NB4 (cell line): ENCODE measurements at regions not wholly inside any gene's neighbourhood (a gene's known extent, or its start where the extent isn't known, plus 50 kb on each side); places are given as distances from the start of the nearest gene placed in this dataset.

ENCODE experiments used
- DNase-seq: peaks from one replicate; pipeline ENCODE4 v3.0.0; 2010; ENCODE audit warnings: low read depth
- H3K4me3 ChIP-seq: one replicate; pipeline ENCODE4 v1.5.1; 2011; ENCODE audit warnings: mild to moderate bottlenecking, low read depth, low read length, moderate library complexity
- CTCF ChIP-seq: IDR thresholded peaks from one replicate; pipeline ENCODE4 v1.5.1; 2012; ENCODE audit warnings: low read depth, low read length
- MAX ChIP-seq: IDR thresholded peaks from 2 replicates; pipeline ENCODE4 v1.6.1; 2011; ENCODE audit warnings: low read depth, low read length
- MYC ChIP-seq: IDR thresholded peaks from 2 replicates; pipeline ENCODE4 v1.6.1; 2011; ENCODE audit warnings: low read depth, low read length
- POLR2A ChIP-seq: IDR thresholded peaks from 2 replicates; pipeline ENCODE4 v1.6.1; 2011; ENCODE audit warnings: mild to moderate bottlenecking; ENCODE audit not compliant: insufficient read length; ENCODE audit errors: extremely low read depth

GRCh38 chr3:181382656-181383055, 329.1 kb upstream of the SOX2 start:
- H3K4me3 ChIP-seq: no peak overlapping the region
- TF ChIP-seq MAX (no peak), MYC (no peak), POLR2A (no peak), CTCF (no peak)
- DNase-seq: no peak

GRCh38 chr3:181379278-181379677, 332.4 kb upstream of the SOX2 start:
- TF ChIP-seq MYC: no peak
- TF ChIP-seq MAX: no peak
- no peak for TF ChIP-seq CTCF
- no peak for TF ChIP-seq POLR2A
- H3K4me3 ChIP-seq: no peak overlapping the region
- no peak for DNase-seq

- DNase-seq: no peak
- TF ChIP-seq POLR2A (no peak), CTCF (no peak), MAX (no peak)
- no peak overlapping the region for H3K4me3 ChIP-seq
These were observed 342.1 kb upstream of the SOX2 start for GRCh38 chr3:181369637-181370036.

- TF ChIP-seq MAX: no peak
- no peak for TF ChIP-seq POLR2A
- TF ChIP-seq MYC: no peak
- no peak for TF ChIP-seq CTCF
These were observed 348.5 kb upstream of the SOX2 start for GRCh38 chr3:181363231-181363630.

GRCh38 chr3:181362378-181362777, 349.3 kb upstream of the SOX2 start:
- TF ChIP-seq MAX: no peak
- no peak for TF ChIP-seq CTCF
- TF ChIP-seq POLR2A: no peak
- TF ChIP-seq MYC: no peak
- no peak for DNase-seq

More at GRCh38 chr3:181363231-181363630, 348.5 kb upstream of the SOX2 start:
- DNase-seq: no peak
- H3K4me3 ChIP-seq: no peak overlapping the region

GRCh38 chr3:181358562-181358961, 353.2 kb upstream of the SOX2 start:
- TF ChIP-seq MYC: no peak
- TF ChIP-seq POLR2A: no peak
- no peak for TF ChIP-seq CTCF
- no peak for TF ChIP-seq MAX
- no peak for DNase-seq
- no peak overlapping the region for H3K4me3 ChIP-seq

More at GRCh38 chr3:181362378-181362777, 349.3 kb upstream of the SOX2 start:
- H3K4me3 ChIP-seq: no peak overlapping the region
